HCT116 (cell line): ENCODE measurements at regions not wholly inside any gene's neighbourhood (a gene's known extent, or its start where the extent isn't known, plus 50 kb on each side); places are given as distances from the start of the nearest gene placed in this dataset.

Source experiments
- CBX3 ChIP-seq: IDR thresholded peaks from 2 replicates; pipeline ENCODE4 v1.6.1; 2012; ENCODE audit warnings: low read depth
- EZH2 ChIP-seq: fragments of 200-600 bp; sonication (generic); IDR thresholded peaks from 2 replicates; pipeline ENCODE4 v1.6.1; 2017; ENCODE audit warnings: antibody characterized with exemption, mixed run types
- EZH2phosphoT487 ChIP-seq: fragments of 200-600 bp; IDR thresholded peaks from 2 replicates; pipeline ENCODE4 v1.6.1; 2018; ENCODE audit warnings: antibody characterized with exemption, borderline replicate concordance
- POLR2A ChIP-seq: IDR thresholded peaks from 2 replicates; pipeline ENCODE4 v1.7.0; 2011; ENCODE audit warnings: borderline replicate concordance; ENCODE audit not compliant: insufficient read depth, insufficient read length; ENCODE audit errors: extremely low read depth
- POLR2AphosphoS5 ChIP-seq: IDR thresholded peaks from 2 replicates; pipeline ENCODE4 v1.6.1; 2011; ENCODE audit warnings: mild to moderate bottlenecking, low read depth, low read length, moderate library complexity
- YY1 ChIP-seq: IDR thresholded peaks from 2 replicates; pipeline ENCODE4 v1.6.1; 2011; ENCODE audit warnings: low read length, low read depth, moderate library complexity, mild to moderate bottlenecking; ENCODE audit not compliant: insufficient replicate concordance; ENCODE audit errors: extremely low read depth
- TF ChIP-seq, protein P1 (sequence below), 3 experiments: fragments of 200-600 bp in 1 of 3; sonication (generic) in 1 of 3; IDR thresholded peaks in 2 of 3; conservative IDR thresholded peaks in 1 of 3; 2 replicates each; pipeline ENCODE4 v1.5.1; 2012 to 2017; ENCODE audit warnings: low read depth in 2 of 3, low read length in 2 of 3, antibody characterized with exemption in 1 of 3, borderline replicate concordance in 1 of 3, control low read depth in 1 of 3, mild to moderate bottlenecking in 1 of 3, mixed read lengths in 1 of 3, mixed run types in 1 of 3, moderate library complexity in 1 of 3; ENCODE audit not compliant: insufficient read depth in 1 of 3
- TF ChIP-seq, protein P2 (sequence below): IDR thresholded peaks from 2 replicates; pipeline ENCODE4 v1.6.1; 2012
- TF ChIP-seq, protein P3 (sequence below): IDR thresholded peaks from 2 replicates; pipeline ENCODE4 v1.6.1; 2012
- TF ChIP-seq, protein P4 (sequence below): IDR thresholded peaks from 2 replicates; pipeline ENCODE4 v1.6.1; 2011; ENCODE audit warnings: mild to moderate bottlenecking, low read length, moderate library complexity; ENCODE audit not compliant: insufficient replicate concordance; ENCODE audit errors: extremely low read depth

DNA sequence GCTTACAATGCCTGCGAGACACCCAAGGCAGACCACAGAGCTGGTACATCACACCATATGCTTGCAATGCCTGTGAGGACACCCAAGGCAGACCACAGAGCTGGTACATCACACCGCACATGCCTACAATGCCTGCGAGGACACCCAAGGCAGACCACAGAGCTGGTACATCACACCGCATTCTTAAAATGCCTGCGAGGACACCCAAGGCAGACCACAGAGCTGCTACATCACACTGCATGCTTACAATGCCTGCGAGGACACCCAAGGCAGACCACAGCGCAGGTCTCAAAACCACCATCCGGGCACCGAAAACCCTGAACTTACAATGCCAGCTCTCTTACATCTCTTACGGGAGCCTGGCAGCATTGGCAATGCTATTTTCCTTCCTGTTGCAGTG is 799.6 kb downstream of the GALR1 start:
- TF ChIP-seq POLR2A = no peak
- TF ChIP-seq, protein P1, sequence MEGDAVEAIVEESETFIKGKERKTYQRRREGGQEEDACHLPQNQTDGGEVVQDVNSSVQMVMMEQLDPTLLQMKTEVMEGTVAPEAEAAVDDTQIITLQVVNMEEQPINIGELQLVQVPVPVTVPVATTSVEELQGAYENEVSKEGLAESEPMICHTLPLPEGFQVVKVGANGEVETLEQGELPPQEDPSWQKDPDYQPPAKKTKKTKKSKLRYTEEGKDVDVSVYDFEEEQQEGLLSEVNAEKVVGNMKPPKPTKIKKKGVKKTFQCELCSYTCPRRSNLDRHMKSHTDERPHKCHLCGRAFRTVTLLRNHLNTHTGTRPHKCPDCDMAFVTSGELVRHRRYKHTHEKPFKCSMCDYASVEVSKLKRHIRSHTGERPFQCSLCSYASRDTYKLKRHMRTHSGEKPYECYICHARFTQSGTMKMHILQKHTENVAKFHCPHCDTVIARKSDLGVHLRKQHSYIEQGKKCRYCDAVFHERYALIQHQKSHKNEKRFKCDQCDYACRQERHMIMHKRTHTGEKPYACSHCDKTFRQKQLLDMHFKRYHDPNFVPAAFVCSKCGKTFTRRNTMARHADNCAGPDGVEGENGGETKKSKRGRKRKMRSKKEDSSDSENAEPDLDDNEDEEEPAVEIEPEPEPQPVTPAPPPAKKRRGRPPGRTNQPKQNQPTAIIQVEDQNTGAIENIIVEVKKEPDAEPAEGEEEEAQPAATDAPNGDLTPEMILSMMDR (IDR thresholded peaks at IDR 0.05 in 2 of 3, conservative IDR thresholded peaks at IDR 0.05 in 1 of 3; ENCODE audit: borderline replicate concordance in 1 of 3, insufficient read depth in 1 of 3, low read depth in 2 of 3, low read length in 2 of 3) = no peak
- TF ChIP-seq, protein P2, sequence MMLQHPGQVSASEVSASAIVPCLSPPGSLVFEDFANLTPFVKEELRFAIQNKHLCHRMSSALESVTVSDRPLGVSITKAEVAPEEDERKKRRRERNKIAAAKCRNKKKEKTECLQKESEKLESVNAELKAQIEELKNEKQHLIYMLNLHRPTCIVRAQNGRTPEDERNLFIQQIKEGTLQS = no peak
- TF ChIP-seq POLR2AphosphoS5 = no peak
- no peak for TF ChIP-seq EZH2
- TF ChIP-seq, protein P3, sequence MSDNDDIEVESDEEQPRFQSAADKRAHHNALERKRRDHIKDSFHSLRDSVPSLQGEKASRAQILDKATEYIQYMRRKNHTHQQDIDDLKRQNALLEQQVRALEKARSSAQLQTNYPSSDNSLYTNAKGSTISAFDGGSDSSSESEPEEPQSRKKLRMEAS = no peak
- no peak for TF ChIP-seq CBX3
- TF ChIP-seq, protein P4, sequence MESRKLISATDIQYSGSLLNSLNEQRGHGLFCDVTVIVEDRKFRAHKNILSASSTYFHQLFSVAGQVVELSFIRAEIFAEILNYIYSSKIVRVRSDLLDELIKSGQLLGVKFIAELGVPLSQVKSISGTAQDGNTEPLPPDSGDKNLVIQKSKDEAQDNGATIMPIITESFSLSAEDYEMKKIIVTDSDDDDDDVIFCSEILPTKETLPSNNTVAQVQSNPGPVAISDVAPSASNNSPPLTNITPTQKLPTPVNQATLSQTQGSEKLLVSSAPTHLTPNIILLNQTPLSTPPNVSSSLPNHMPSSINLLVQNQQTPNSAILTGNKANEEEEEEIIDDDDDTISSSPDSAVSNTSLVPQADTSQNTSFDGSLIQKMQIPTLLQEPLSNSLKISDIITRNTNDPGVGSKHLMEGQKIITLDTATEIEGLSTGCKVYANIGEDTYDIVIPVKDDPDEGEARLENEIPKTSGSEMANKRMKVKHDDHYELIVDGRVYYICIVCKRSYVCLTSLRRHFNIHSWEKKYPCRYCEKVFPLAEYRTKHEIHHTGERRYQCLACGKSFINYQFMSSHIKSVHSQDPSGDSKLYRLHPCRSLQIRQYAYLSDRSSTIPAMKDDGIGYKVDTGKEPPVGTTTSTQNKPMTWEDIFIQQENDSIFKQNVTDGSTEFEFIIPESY = no peak
- no peak for TF ChIP-seq EZH2phosphoT487
- no peak for TF ChIP-seq YY1
